ENCODE measurements at regions not wholly inside any gene's neighbourhood (a gene's known extent, or its start where the extent isn't known, plus 50 kb on each side); places are given as distances from the start of the nearest gene placed in this dataset.

DNA sequence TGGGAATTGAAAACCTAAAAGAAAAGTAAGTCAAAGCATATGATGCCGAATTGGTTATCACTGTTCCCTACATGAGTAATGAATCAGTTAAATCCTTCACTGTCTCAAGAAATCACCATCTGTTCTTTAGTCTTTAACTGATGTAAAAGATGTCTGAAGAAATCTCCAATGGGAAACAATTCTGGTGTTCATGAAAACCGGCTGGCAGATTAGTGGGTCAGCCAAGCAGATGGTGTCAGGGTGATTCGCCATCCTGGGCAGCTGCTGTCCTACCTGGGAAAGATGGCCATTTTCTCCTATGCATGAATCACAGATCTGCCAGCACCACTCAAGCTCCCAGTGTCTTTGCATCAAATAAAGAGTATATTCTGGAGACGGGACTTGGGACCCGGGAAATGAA lies 925.2 kb upstream of the GHITM start:
- no peak for FAIRE-seq

GRCh38 chr10:83218205-83218604 lies 921.1 kb upstream of the GHITM start:
- Histone ChIP-seq H3K4me2 (ENCODE audit: insufficient read depth, low read length) (no peak overlapping the region), H2AFZ (ENCODE audit: low read depth, low read length) (no peak overlapping the region), H3K4me1 (ENCODE audit: control insufficient read depth, extremely low read depth, insufficient read depth, low read length) (no peaks in the 10 kb centered on the region), H3K9me3 (replicated peaks; ENCODE audit: control insufficient read depth, insufficient read depth, low read length) (no peaks in the 10 kb centered on the region), H3K36me3 (ENCODE audit: control insufficient read depth in 2 of 2, extremely low read depth in 1 of 2, insufficient read depth in 2 of 2, low read length in 2 of 2) (no peaks in the 10 kb centered on the region), H4K20me1 (replicated peaks; ENCODE audit: control insufficient read depth, extremely low read depth, insufficient read depth, low read length) (no peaks in the 10 kb centered on the region), H3K79me2 (ENCODE audit: control insufficient read depth, insufficient read depth, low read length) (no peaks in the 10 kb centered on the region), H3K9me1 (replicated peaks; ENCODE audit: control insufficient read depth, extremely low read depth, insufficient read depth, low read length) (no peaks in the 10 kb centered on the region), H3K27ac (ENCODE audit: insufficient read depth, low read depth, low read length) (no peak overlapping the region), H3K27me3 (ENCODE audit: control insufficient read depth in 2 of 2, insufficient read depth in 2 of 2, low read length in 2 of 2) (no peaks in the 10 kb centered on the region), H3K4me3 (replicated peaks in 1 of 3; ENCODE audit: insufficient read depth in 1 of 3, low read depth in 1 of 3, low read length in 3 of 3) (no peak overlapping the region), H3K9ac (replicated peaks; ENCODE audit: extremely low read depth, insufficient read depth, low read length) (no peak overlapping the region)
- no peak for DNase-seq (ENCODE audit: low read depth, low spot score)
- no peak for FAIRE-seq
- no TSS peak for BruUV-seq (replicated peaks)
- no peak for TF ChIP-seq POLR2AphosphoS5 (IDR thresholded peaks at IDR 0.05; ENCODE audit: insufficient read depth, low read depth, low read length)
- no peak for TF ChIP-seq EZH2 (IDR thresholded peaks at IDR 0.05; ENCODE audit: borderline replicate concordance, low read depth, low read length, severe bottlenecking)
- TF ChIP-seq, protein P1, sequence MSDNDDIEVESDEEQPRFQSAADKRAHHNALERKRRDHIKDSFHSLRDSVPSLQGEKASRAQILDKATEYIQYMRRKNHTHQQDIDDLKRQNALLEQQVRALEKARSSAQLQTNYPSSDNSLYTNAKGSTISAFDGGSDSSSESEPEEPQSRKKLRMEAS (IDR thresholded peaks at IDR 0.05; ENCODE audit: insufficient read depth, insufficient read length), result no peak
- no peak for TF ChIP-seq POLR2A (IDR thresholded peaks at IDR 0.05; ENCODE audit: low read depth, low read length)
- TF ChIP-seq, protein P2, sequence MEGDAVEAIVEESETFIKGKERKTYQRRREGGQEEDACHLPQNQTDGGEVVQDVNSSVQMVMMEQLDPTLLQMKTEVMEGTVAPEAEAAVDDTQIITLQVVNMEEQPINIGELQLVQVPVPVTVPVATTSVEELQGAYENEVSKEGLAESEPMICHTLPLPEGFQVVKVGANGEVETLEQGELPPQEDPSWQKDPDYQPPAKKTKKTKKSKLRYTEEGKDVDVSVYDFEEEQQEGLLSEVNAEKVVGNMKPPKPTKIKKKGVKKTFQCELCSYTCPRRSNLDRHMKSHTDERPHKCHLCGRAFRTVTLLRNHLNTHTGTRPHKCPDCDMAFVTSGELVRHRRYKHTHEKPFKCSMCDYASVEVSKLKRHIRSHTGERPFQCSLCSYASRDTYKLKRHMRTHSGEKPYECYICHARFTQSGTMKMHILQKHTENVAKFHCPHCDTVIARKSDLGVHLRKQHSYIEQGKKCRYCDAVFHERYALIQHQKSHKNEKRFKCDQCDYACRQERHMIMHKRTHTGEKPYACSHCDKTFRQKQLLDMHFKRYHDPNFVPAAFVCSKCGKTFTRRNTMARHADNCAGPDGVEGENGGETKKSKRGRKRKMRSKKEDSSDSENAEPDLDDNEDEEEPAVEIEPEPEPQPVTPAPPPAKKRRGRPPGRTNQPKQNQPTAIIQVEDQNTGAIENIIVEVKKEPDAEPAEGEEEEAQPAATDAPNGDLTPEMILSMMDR (IDR thresholded peaks at IDR 0.05; ENCODE audit: extremely low read depth in 1 of 2, insufficient read depth in 1 of 2, low read depth in 1 of 2, low read length in 2 of 2), result no peak
- no peak for TF ChIP-seq GATA2 (IDR thresholded peaks at IDR 0.05; ENCODE audit: insufficient read depth, insufficient read length, low read depth, low read length)
- TF ChIP-seq MYC (IDR thresholded peaks at IDR 0.05; ENCODE audit: low read depth, low read length), result no peak
- TF ChIP-seq JUN (IDR thresholded peaks at IDR 0.05; ENCODE audit: borderline replicate concordance, insufficient read depth, insufficient read length, low read depth), result no peak
- no peak for TF ChIP-seq FOS (IDR thresholded peaks at IDR 0.05; ENCODE audit: borderline replicate concordance, insufficient read depth, low read length)
- ChIA-PET POLR2A (no interaction called here), CTCF (no interaction called here)
- dilution Hi-C loops (cut with MboI; ENCODE audit: extremely low pct_ligation_motif_present, low sequenced_read_pairs), result no loop called here
- intact Hi-C loops (cut with micrococcal nuclease), result no loop called here

More for the DNA sequence above, 925.2 kb upstream of the GHITM start:
- no peaks in the 10 kb centered on the region for H4K20me1 ChIP-seq (replicated peaks; ENCODE audit: control insufficient read depth, extremely low read depth, insufficient read depth, low read length)
- H3K9me1 ChIP-seq (replicated peaks; ENCODE audit: control insufficient read depth, extremely low read depth, insufficient read depth, low read length), result no peaks in the 10 kb centered on the region
- ChIA-PET CTCF (no interaction called here), POLR2A (no interaction called here)
- TF ChIP-seq JUN (IDR thresholded peaks at IDR 0.05; ENCODE audit: borderline replicate concordance, insufficient read depth, insufficient read length, low read depth) (no peak), POLR2AphosphoS5 (IDR thresholded peaks at IDR 0.05; ENCODE audit: insufficient read depth, low read depth, low read length) (no peak)
- H3K4me1 ChIP-seq (ENCODE audit: control insufficient read depth, extremely low read depth, insufficient read depth, low read length), result no peaks in the 10 kb centered on the region
- no peak overlapping the region for H2AFZ ChIP-seq (ENCODE audit: low read depth, low read length)
- no peak overlapping the region for H3K4me3 ChIP-seq (replicated peaks in 1 of 3; ENCODE audit: insufficient read depth in 1 of 3, low read depth in 1 of 3, low read length in 3 of 3)
- no peaks in the 10 kb centered on the region for H3K36me3 ChIP-seq (ENCODE audit: control insufficient read depth in 2 of 2, extremely low read depth in 1 of 2, insufficient read depth in 2 of 2, low read length in 2 of 2)
- no peak overlapping the region for H3K27ac ChIP-seq (ENCODE audit: insufficient read depth, low read depth, low read length)
- no peak overlapping the region for H3K9ac ChIP-seq (replicated peaks; ENCODE audit: extremely low read depth, insufficient read depth, low read length)
- H3K4me2 ChIP-seq (ENCODE audit: insufficient read depth, low read length), result no peak overlapping the region
- no peaks in the 10 kb centered on the region for H3K79me2 ChIP-seq (ENCODE audit: control insufficient read depth, insufficient read depth, low read length)
- no TSS peak for BruUV-seq (replicated peaks)
- H3K9me3 ChIP-seq (replicated peaks; ENCODE audit: control insufficient read depth, insufficient read depth, low read length), result no peaks in the 10 kb centered on the region
- intact Hi-C loops (cut with micrococcal nuclease), result no loop called here
- no peak for DNase-seq (ENCODE audit: low read depth, low spot score)
- dilution Hi-C loops (cut with MboI; ENCODE audit: extremely low pct_ligation_motif_present, low sequenced_read_pairs), result no loop called here
- no peaks in the 10 kb centered on the region for H3K27me3 ChIP-seq (ENCODE audit: control insufficient read depth in 2 of 2, insufficient read depth in 2 of 2, low read length in 2 of 2)

All from endothelial cell of umbilical vein (primary cell).